Lung (tissue), 11 donors: ENCODE measurements at regions not wholly inside any gene's neighbourhood (a gene's known extent, or its start where the extent isn't known, plus 50 kb on each side); places are given as distances from the start of the nearest gene placed in this dataset.
A peak's percentile ranks its signal among the peaks of the same experiment; 100 is the strongest.

Source experiments
- ATAC-seq: fragments of 200-7000 bp; cut with Tn5 transposase; one replicate; pipeline ENCODE4 v1.9.1; 2020; ENCODE audit warnings: moderate number of reproducible peaks; ENCODE audit not compliant: insufficient read depth, low FRiP score
- DNase-seq, 3 donors: peaks; one replicate each; pipeline ENCODE4 v3.0.0-alpha.2; 2013 to 2017
- H3K27ac ChIP-seq, 2 donors: one replicate each; pipeline ENCODE4 v1.5.1; 2013; ENCODE audit warnings: mild to moderate bottlenecking in 2 of 2, moderate library complexity in 2 of 2, control low read depth in 1 of 2, inconsistent platforms in 1 of 2, low read depth in 1 of 2, low read length in 1 of 2
- H3K27me3 ChIP-seq, 3 donors: one replicate each; pipeline ENCODE4 v1.5.1; 2013; ENCODE audit warnings: low read length in 2 of 3; ENCODE audit not compliant: control insufficient read depth in 3 of 3, insufficient read depth in 3 of 3
- H3K36me3 ChIP-seq, 4 donors: one replicate each; pipeline ENCODE4 v1.5.1; 2013; ENCODE audit warnings: low read length in 4 of 4, mild to moderate bottlenecking in 1 of 4, moderate library complexity in 1 of 4; ENCODE audit not compliant: control insufficient read depth in 4 of 4, insufficient read depth in 4 of 4
- H3K4me1 ChIP-seq, 5 donors: one replicate each; pipeline ENCODE4 v1.5.1; 2013; ENCODE audit warnings: low read length in 5 of 5, mild to moderate bottlenecking in 2 of 5, moderate library complexity in 1 of 5; ENCODE audit not compliant: control insufficient read depth in 5 of 5, insufficient read depth in 5 of 5
- H3K4me3 ChIP-seq: one replicate; pipeline ENCODE4 v1.5.1; 2013; ENCODE audit warnings: mild to moderate bottlenecking, control low read depth, moderate library complexity
- H3K9ac ChIP-seq, 2 donors: one replicate each; pipeline ENCODE4 v1.5.1; 2013; ENCODE audit warnings: low read length in 2 of 2, control low read depth in 1 of 2; ENCODE audit not compliant: insufficient read depth in 1 of 2
- H3K9me3 ChIP-seq, 4 donors: one replicate each; pipeline ENCODE4 v1.5.1; 2013; ENCODE audit warnings: low read length in 3 of 4, mild to moderate bottlenecking in 1 of 4, moderate library complexity in 1 of 4; ENCODE audit not compliant: control insufficient read depth in 4 of 4, insufficient read depth in 3 of 4
- CTCF ChIP-seq: IDR thresholded peaks from 2 replicates; pipeline ENCODE4 v1.5.1; 2012; ENCODE audit warnings: mild to moderate bottlenecking; ENCODE audit errors: control extremely low read depth, extremely low read depth
- WGBS, 2 donors: extraction: QIAGEN DNeasy Blood & Tissue Kit; methylation state at CpG; one replicate each; pipeline ENCODE4 v1.1.7; 2013; 5-methylcytosine and 5-hydroxymethylcytosine counted together
- donor health status: control.
- donor health status: control.
- donor health status: Bipolar disorder and iron deficiency.
- donor health status: healthy.
- donor health status: DM: yes; HTN: yes; CAD: no.

DNA sequence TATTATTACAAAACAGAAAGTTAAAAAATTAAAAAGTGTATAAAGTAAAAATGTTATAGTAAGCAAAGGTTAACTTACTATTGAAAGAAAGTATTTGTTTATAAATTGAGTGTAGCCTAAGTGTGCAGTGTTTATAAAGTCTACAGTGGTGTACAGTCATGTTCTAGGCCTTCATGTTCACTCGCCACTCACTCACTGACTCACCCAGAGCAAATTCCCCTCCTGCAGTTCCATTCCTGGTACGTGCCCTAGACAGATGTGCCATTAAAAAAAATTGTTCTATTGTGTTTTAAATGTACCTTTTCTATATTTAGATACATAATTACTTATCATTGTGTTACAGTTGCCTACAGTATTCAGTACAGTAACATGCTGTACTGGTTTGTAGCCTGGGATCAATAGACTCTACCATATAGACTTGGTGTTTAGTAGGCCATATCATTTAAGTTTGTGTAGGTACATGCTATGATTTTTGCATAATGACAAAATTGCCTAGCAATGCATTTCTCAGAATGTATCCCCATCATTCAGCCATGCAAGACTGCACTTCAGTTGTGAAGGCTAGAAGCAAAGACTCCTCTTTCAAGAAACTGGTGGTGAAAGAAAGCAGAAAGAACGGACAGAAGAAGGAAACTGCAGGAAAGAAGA is 100.6 kb downstream of the DACT1 start:
- H3K27me3 ChIP-seq: no peaks in the 10 kb centered on the region
- DNase-seq (no peak), ATAC-seq (no peak)
- no peak for TF ChIP-seq CTCF
- no peaks in the 10 kb centered on the region for H3K9me3 ChIP-seq
- 72 to 83% methylated on average over 3 of the region's 3 CpGs for WGBS, 2 donors
- no peaks in the 10 kb centered on the region for H3K36me3 ChIP-seq
- no peaks in the 10 kb centered on the region for H3K4me1 ChIP-seq
- no peak overlapping the region for H3K9ac ChIP-seq
- H3K27ac ChIP-seq: no peak overlapping the region
- H3K4me3 ChIP-seq: no peak overlapping the region

- TF ChIP-seq CTCF: no peak
- DNase-seq: no peak
- Histone ChIP-seq H3K27me3 (no peaks in the 10 kb centered on the region), H3K9ac (no peak overlapping the region), H3K4me1 (no peaks in the 10 kb centered on the region), H3K27ac (no peak overlapping the region), H3K4me3 (no peak overlapping the region), H3K36me3 (no peaks in the 10 kb centered on the region), H3K9me3 (no peaks in the 10 kb centered on the region)
- 76 to 89% methylated on average over 2 of the region's 2 CpGs for WGBS, 2 donors
- no peak for ATAC-seq
Observed at GRCh38 chr14:58738876-58739275, 101.1 kb downstream of the DACT1 start.

GRCh38 chr14:58739674-58740073 is 101.9 kb downstream of the DACT1 start:
- no peak for DNase-seq
- TF ChIP-seq CTCF: no peak
- Histone ChIP-seq H3K36me3 (no peaks in the 10 kb centered on the region), H3K4me1 (no peaks in the 10 kb centered on the region), H3K27ac (no peak overlapping the region), H3K9ac (no peak overlapping the region), H3K4me3 (no peak overlapping the region), H3K9me3 (no peaks in the 10 kb centered on the region), H3K27me3 (no peaks in the 10 kb centered on the region)
- 89 to 90% methylated on average over 3 of the region's 3 CpGs for WGBS, 2 donors
- ATAC-seq: no peak

DNA sequence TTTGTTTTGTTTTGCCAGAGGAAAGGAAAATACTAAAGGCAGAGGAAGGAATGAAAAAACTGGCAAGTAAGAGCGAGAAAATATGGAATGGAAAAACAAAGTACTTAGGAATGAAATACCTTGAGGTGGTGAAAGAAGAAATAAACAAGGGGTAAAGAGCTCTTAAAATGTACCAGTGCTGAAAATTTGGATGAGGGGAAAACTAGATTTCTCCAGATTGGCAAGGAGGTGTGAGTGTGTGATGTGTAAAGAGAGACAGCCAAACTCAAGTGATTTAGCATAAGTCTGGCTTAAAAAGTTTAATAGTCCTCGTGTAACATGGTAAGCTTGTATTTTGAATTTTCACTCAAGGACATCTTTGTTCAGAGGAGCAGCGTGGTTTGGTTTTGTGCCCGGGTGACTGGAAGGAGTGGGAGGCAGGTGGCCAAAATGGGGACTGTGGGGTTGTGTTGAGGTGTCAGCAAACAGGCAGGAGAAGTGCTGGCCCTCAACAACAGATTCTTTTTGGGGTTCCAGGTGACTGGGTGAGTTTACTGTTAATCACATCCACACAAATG is 102.7 kb downstream of the DACT1 start:
- Histone ChIP-seq H3K4me1 (no peaks in the 10 kb centered on the region), H3K9ac (no peak overlapping the region), H3K27me3 (no peaks in the 10 kb centered on the region), H3K27ac (no peak overlapping the region), H3K4me3 (no peak overlapping the region), H3K36me3 (no peaks in the 10 kb centered on the region), H3K9me3 (no peaks in the 10 kb centered on the region)
- no peak for TF ChIP-seq CTCF
- ATAC-seq (no peak), DNase-seq (peak in 1 of 3 donors; percentile 43)
- 56 to 76% methylated on average over 4 of the region's 4 CpGs for WGBS, 2 donors
